ENCODE measurements at regions not wholly inside any gene's neighbourhood (a gene's known extent, or its start where the extent isn't known, plus 50 kb on each side); places are given as distances from the start of the nearest gene placed in this dataset.

GRCh38 chr15:92289733-92290132 is 103.9 kb upstream of the ST8SIA2 start:
- no peaks in the 10 kb centered on the region for H3K36me3 ChIP-seq (ENCODE audit: insufficient read depth, low read length)
- H3K27ac ChIP-seq (ENCODE audit: low read depth, low read length), result no peak overlapping the region
- H3K9me3 Mint-ChIP-seq (ENCODE audit: unreplicated experiment), result peaks cover 1% of the 10 kb centered on the region
- H3K79me2 ChIP-seq (ENCODE audit: insufficient read depth, low read length), result no peaks in the 10 kb centered on the region
- TF ChIP-seq CTCF (IDR thresholded peaks at IDR 0.05; ENCODE audit: insufficient read depth, low read depth, low read length) (no peak), EZH2 (IDR thresholded peaks at IDR 0.05; ENCODE audit: insufficient read depth, low read length) (no peak)
- no peak overlapping the region for H3K4me3 ChIP-seq (ENCODE audit: insufficient read depth, low read depth, low read length)
- no peaks in the 10 kb centered on the region for H3K4me1 ChIP-seq (ENCODE audit: insufficient read depth, low read length)
- H3K4me1 Mint-ChIP-seq (ENCODE audit: low read depth, unreplicated experiment), result no peaks in the 10 kb centered on the region
- H3K27me3 ChIP-seq (ENCODE audit: insufficient read depth, low read length), result no peaks in the 10 kb centered on the region
- no peaks in the 10 kb centered on the region for H4K20me1 ChIP-seq (ENCODE audit: insufficient read depth, low read length)
- peaks cover 5% of the 10 kb centered on the region for H3K27me3 Mint-ChIP-seq (ENCODE audit: low read depth, unreplicated experiment)
- H3K36me3 Mint-ChIP-seq (ENCODE audit: low read depth, unreplicated experiment), result no peaks in the 10 kb centered on the region
- no peak overlapping the region for H3K9ac ChIP-seq (ENCODE audit: low read length)
- no peak for FAIRE-seq
- no peak for DNase-seq (ENCODE audit: low read depth)
- H3K4me2 ChIP-seq (ENCODE audit: low read length), result no peak overlapping the region
- no peak overlapping the region for H3K27ac Mint-ChIP-seq (ENCODE audit: unreplicated experiment)
- no peak overlapping the region for H2AFZ ChIP-seq (ENCODE audit: low read depth, low read length)
- no peak overlapping the region for H3K4me3 Mint-ChIP-seq (ENCODE audit: unreplicated experiment)
- no peaks in the 10 kb centered on the region for H3K9me3 ChIP-seq (ENCODE audit: insufficient read depth, low read depth, low read length)

GRCh38 chr15:92290359-92290992 is 103.2 kb upstream of the ST8SIA2 start:
- Mint-ChIP-seq H3K4me3 (ENCODE audit: unreplicated experiment) (no peak overlapping the region), H3K27me3 (ENCODE audit: low read depth, unreplicated experiment) (peaks cover 8% of the 10 kb centered on the region), H3K4me1 (ENCODE audit: low read depth, unreplicated experiment) (no peaks in the 10 kb centered on the region), H3K9me3 (ENCODE audit: unreplicated experiment) (peaks cover 2% of the 10 kb centered on the region), H3K27ac (ENCODE audit: unreplicated experiment) (no peak overlapping the region), H3K36me3 (ENCODE audit: low read depth, unreplicated experiment) (no peaks in the 10 kb centered on the region)
- Histone ChIP-seq H3K4me3 (ENCODE audit: insufficient read depth, low read depth, low read length) (no peak overlapping the region), H3K36me3 (ENCODE audit: insufficient read depth, low read length) (no peaks in the 10 kb centered on the region), H3K79me2 (ENCODE audit: insufficient read depth, low read length) (no peaks in the 10 kb centered on the region), H2AFZ (ENCODE audit: low read depth, low read length) (no peak overlapping the region), H3K9me3 (ENCODE audit: insufficient read depth, low read depth, low read length) (no peaks in the 10 kb centered on the region), H4K20me1 (ENCODE audit: insufficient read depth, low read length) (no peaks in the 10 kb centered on the region), H3K9ac (ENCODE audit: low read length) (no peak overlapping the region), H3K4me2 (ENCODE audit: low read length) (no peak overlapping the region), H3K27ac (ENCODE audit: low read depth, low read length) (no peak overlapping the region), H3K4me1 (ENCODE audit: insufficient read depth, low read length) (no peaks in the 10 kb centered on the region), H3K27me3 (ENCODE audit: insufficient read depth, low read length) (no peaks in the 10 kb centered on the region)
- no peak for DNase-seq (ENCODE audit: low read depth)
- no peak for FAIRE-seq
- TF ChIP-seq EZH2 (IDR thresholded peaks at IDR 0.05; ENCODE audit: insufficient read depth, low read length) (no peak), CTCF (IDR thresholded peaks at IDR 0.05; ENCODE audit: insufficient read depth, low read depth, low read length) (no peak)

- H2AFZ ChIP-seq (ENCODE audit: low read depth, low read length), result no peak overlapping the region
- H3K79me2 ChIP-seq (ENCODE audit: insufficient read depth, low read length), result no peaks in the 10 kb centered on the region
- H3K4me3 ChIP-seq (ENCODE audit: insufficient read depth, low read depth, low read length), result no peak overlapping the region
- no peak for TF ChIP-seq EZH2 (IDR thresholded peaks at IDR 0.05; ENCODE audit: insufficient read depth, low read length)
- no peak for TF ChIP-seq CTCF (IDR thresholded peaks at IDR 0.05; ENCODE audit: insufficient read depth, low read depth, low read length)
- no peaks in the 10 kb centered on the region for H3K4me1 ChIP-seq (ENCODE audit: insufficient read depth, low read length)
- H4K20me1 ChIP-seq (ENCODE audit: insufficient read depth, low read length), result no peaks in the 10 kb centered on the region
- H3K4me1 Mint-ChIP-seq (ENCODE audit: low read depth, unreplicated experiment), result no peaks in the 10 kb centered on the region
- no peak overlapping the region for H3K27ac Mint-ChIP-seq (ENCODE audit: unreplicated experiment)
- no peak overlapping the region for H3K27ac ChIP-seq (ENCODE audit: low read depth, low read length)
- peaks cover 2% of the 10 kb centered on the region for H3K9me3 Mint-ChIP-seq (ENCODE audit: unreplicated experiment)
- H3K36me3 Mint-ChIP-seq (ENCODE audit: low read depth, unreplicated experiment), result no peaks in the 10 kb centered on the region
- H3K27me3 Mint-ChIP-seq (ENCODE audit: low read depth, unreplicated experiment), result peaks cover 8% of the 10 kb centered on the region
- H3K36me3 ChIP-seq (ENCODE audit: insufficient read depth, low read length), result no peaks in the 10 kb centered on the region
- H3K4me2 ChIP-seq (ENCODE audit: low read length), result no peak overlapping the region
- no peaks in the 10 kb centered on the region for H3K9me3 ChIP-seq (ENCODE audit: insufficient read depth, low read depth, low read length)
- no peak overlapping the region for H3K4me3 Mint-ChIP-seq (ENCODE audit: unreplicated experiment)
- H3K9ac ChIP-seq (ENCODE audit: low read length), result no peak overlapping the region
- no peaks in the 10 kb centered on the region for H3K27me3 ChIP-seq (ENCODE audit: insufficient read depth, low read length)
- FAIRE-seq (no peak), DNase-seq (ENCODE audit: low read depth) (no peak)
These were observed 101.8 kb upstream of the ST8SIA2 start for GRCh38 chr15:92291900-92292299.
